SK-N-SH (cell line): ENCODE measurements at regions not wholly inside any gene's neighbourhood (a gene's known extent, or its start where the extent isn't known, plus 50 kb on each side); places are given as distances from the start of the nearest gene placed in this dataset.

Experiments
- CTCF ChIA-PET: fragments of 300-600, 350-600 bp; formaldehyde crosslinking; extraction: SDS; loops from one replicate; lab custom pipeline; 2021; lab: Yijun Ruan, JAX
- POLR2A ChIA-PET: fragments of 350-600 bp; sonication (Branson Sonifier 250); formaldehyde crosslinking; extraction: SDS; loops from one replicate; lab custom pipeline; 2020; ENCODE audit warnings: antibody characterized with exemption, inconsistent platforms; lab: Yijun Ruan, JAX
- DNase-seq: peaks from one replicate; pipeline ENCODE4 v3.0.0; 2012
- H2AFZ ChIP-seq: fragments of 200-600 bp; sonication (generic); 2 replicates; pipeline ENCODE4 v1.8.1; 2016; ENCODE audit warnings: antibody characterized with exemption, mild to moderate bottlenecking, low read depth
- H3F3A ChIP-seq: fragments of 200-600 bp; sonication (generic); replicated peaks from 2 replicates; pipeline ENCODE3; 2016; ENCODE audit warnings: antibody characterized with exemption, mild to moderate bottlenecking; ENCODE audit not compliant: insufficient read depth
- H3K27ac ChIP-seq, 2 experiments: fragments of 200-500 bp in 1 of 2; fragments of 200-600 bp in 1 of 2; sonication (Bioruptor generic) in 1 of 2; sonication (generic), shearing (Covaris generic) in 1 of 2; 2 replicates each; pipeline versions ENCODE4 v1.5.1 to v1.6.1; 2014 to 2016; ENCODE audit warnings: low read depth in 2 of 2, inconsistent platforms in 1 of 2, low read length in 1 of 2, mild to moderate bottlenecking in 1 of 2, mixed read lengths in 1 of 2
- H3K27me3 ChIP-seq: fragments of 200-600 bp; sonication (generic), shearing (Covaris generic); 2 replicates; pipeline ENCODE4 v1.6.1; 2016; ENCODE audit warnings: mixed run types; ENCODE audit not compliant: insufficient read depth
- H3K36me3 ChIP-seq, 2 experiments: fragments of 200-500 bp in 1 of 2; fragments of 200-600 bp in 1 of 2; sonication (Bioruptor generic) in 1 of 2; sonication (generic) in 1 of 2; replicated peaks in 1 of 2; 2 replicates each; pipeline versions ENCODE3 to v1.5.1; 2014 to 2016; ENCODE audit warnings: low read length in 1 of 2, mild to moderate bottlenecking in 1 of 2; ENCODE audit not compliant: insufficient read depth in 2 of 2, control insufficient read depth in 1 of 2
- H3K4me1 ChIP-seq, 2 experiments: fragments of 200-500 bp in 1 of 2; fragments of 200-600 bp in 1 of 2; sonication (Bioruptor generic) in 1 of 2; sonication (generic), shearing (Covaris generic) in 1 of 2; 2 replicates each; pipeline versions ENCODE4 v1.5.1 to v1.6.1; 2014 to 2016; ENCODE audit warnings: low read depth in 1 of 2, low read length in 1 of 2, mixed run types in 1 of 2; ENCODE audit not compliant: insufficient read depth in 2 of 2, control insufficient read depth in 1 of 2
- H3K4me2 ChIP-seq: fragments of 200-600 bp; sonication (generic), shearing (Covaris generic); 2 replicates; pipeline ENCODE4 v1.6.1; 2017; ENCODE audit warnings: mixed run types
- H3K4me3 ChIP-seq, 2 experiments: fragments of 200-500 bp in 1 of 2; fragments of 200-600 bp in 1 of 2; sonication (Bioruptor generic) in 1 of 2; sonication (generic), shearing (Covaris generic) in 1 of 2; 2 replicates each; pipeline versions ENCODE4 v1.5.1 to v1.8.1; 2014 to 2016; ENCODE audit warnings: low read depth in 2 of 2, inconsistent platforms in 1 of 2, low read length in 1 of 2, mild to moderate bottlenecking in 1 of 2, mixed read lengths in 1 of 2, moderate library complexity in 1 of 2
- H3K79me2 ChIP-seq: fragments of 200-600 bp; sonication (generic); 2 replicates; pipeline ENCODE4 v1.8.1; 2017; ENCODE audit warnings: mild to moderate bottlenecking; ENCODE audit not compliant: insufficient read depth
- H3K9ac ChIP-seq: fragments of 200-600 bp; sonication (generic); 2 replicates; pipeline ENCODE4 v1.6.1; 2017; ENCODE audit warnings: mixed run types
- H3K9me2 ChIP-seq: fragments of 200-600 bp; sonication (generic); 2 replicates; pipeline ENCODE4 v1.6.1; 2017; ENCODE audit warnings: mixed run types
- H3K9me3 ChIP-seq: fragments of 200-600 bp; sonication (generic); 2 replicates; pipeline ENCODE4 v1.6.1; 2017; ENCODE audit warnings: mixed run types, mild to moderate bottlenecking, moderate library complexity
- H4K20me1 ChIP-seq: fragments of 200-600 bp; sonication (generic); 2 replicates; pipeline ENCODE4 v1.6.1; 2017; ENCODE audit warnings: mild to moderate bottlenecking, mixed run types; ENCODE audit not compliant: insufficient read depth
- ELF1 ChIP-seq: IDR thresholded peaks from 2 replicates; pipeline ENCODE4 v1.4.0; 2012
- EZH2phosphoT487 ChIP-seq: fragments of 200-600 bp; sonication (generic); IDR thresholded peaks from 2 replicates; pipeline ENCODE4 v1.6.1; 2017; ENCODE audit warnings: low read depth, mixed run types, mild to moderate bottlenecking, antibody characterized with exemption, moderate library complexity, borderline replicate concordance
- FOXJ3 ChIP-seq: sonication (generic); formaldehyde crosslinking; IDR thresholded peaks from 2 replicates; pipeline ENCODE4 v1.5.1; 2020; ENCODE audit warnings: mild to moderate bottlenecking, missing genetic modification reagents
- FOXM1 ChIP-seq: IDR thresholded peaks from 2 replicates; pipeline ENCODE4 v1.4.0; 2012; ENCODE audit warnings: low read depth, mild to moderate bottlenecking
- GATA2 ChIP-seq: sonication (generic); formaldehyde crosslinking; IDR thresholded peaks from 2 replicates; pipeline ENCODE4 v1.5.0; 2020; ENCODE audit warnings: mild to moderate bottlenecking, missing genetic modification reagents
- IRF3 ChIP-seq: fragments of 150-350 bp; IDR thresholded peaks from 2 replicates; pipeline ENCODE4 v1.6.1; 2016; ENCODE audit warnings: mild to moderate bottlenecking, low read depth, low read length
- POLR2AphosphoS5 ChIP-seq: IDR thresholded peaks from 2 replicates; pipeline ENCODE4 v1.6.1; 2012; ENCODE audit warnings: low read depth, low read length
- REST ChIP-seq: IDR thresholded peaks from 2 replicates; pipeline ENCODE4 v1.6.1; 2012; ENCODE audit warnings: mild to moderate bottlenecking, low read depth, low read length, moderate library complexity
- RFX5 ChIP-seq: IDR thresholded peaks from 2 replicates; pipeline ENCODE4 v1.6.1; 2012; ENCODE audit warnings: mild to moderate bottlenecking, improper control_type of control experiment, low read length
- USF1 ChIP-seq: IDR thresholded peaks from 2 replicates; pipeline ENCODE4 v1.4.0; 2012; ENCODE audit warnings: low read depth, borderline replicate concordance
- USF2 ChIP-seq: fragments of 150-350 bp; IDR thresholded peaks from 2 replicates; pipeline ENCODE4 v1.6.1; 2017; ENCODE audit warnings: antibody characterized with exemption, low read length, low read depth, borderline replicate concordance
- YY1 ChIP-seq: IDR thresholded peaks from 2 replicates; pipeline ENCODE4 v1.4.0; 2012; ENCODE audit warnings: low read depth, mild to moderate bottlenecking
- ZBTB33 ChIP-seq: IDR thresholded peaks from 2 replicates; pipeline ENCODE4 v1.4.0; 2012; ENCODE audit warnings: low read depth, borderline replicate concordance
- WGBS: methylation state at CpG from one replicate; pipeline ENCODE4 v1.1.6; 2017; ENCODE audit warnings: low lambda C conversion rate; 5-methylcytosine and 5-hydroxymethylcytosine counted together

GRCh38 chr6:67538032-67538431, 1097.0 kb upstream of the ADGRB3 start:
- WGBS = 8% methylated on average over 1 of the region's 1 CpG
- no peaks in the 10 kb centered on the region for H3K4me1 ChIP-seq
- ChIA-PET CTCF (no interaction called here), POLR2A (no interaction called here)
- H3K4me2 ChIP-seq = no peak overlapping the region
- H3K9me2 ChIP-seq = no peaks in the 10 kb centered on the region
- no peaks in the 10 kb centered on the region for H3K36me3 ChIP-seq
- no peak for DNase-seq
- H3K9ac ChIP-seq = no peak overlapping the region
- H3F3A ChIP-seq = no peaks in the 10 kb centered on the region
- no peak overlapping the region for H3K4me3 ChIP-seq
- no peaks in the 10 kb centered on the region for H3K79me2 ChIP-seq
- no peaks in the 10 kb centered on the region for H3K27me3 ChIP-seq
- no peaks in the 10 kb centered on the region for H4K20me1 ChIP-seq
- TF ChIP-seq IRF3 (no peak), EZH2phosphoT487 (no peak)
- TF ChIP-seq, all 33 proteins: peak for 0
- no peaks in the 10 kb centered on the region for H3K9me3 ChIP-seq
- H2AFZ ChIP-seq = no peak overlapping the region
- no peak overlapping the region for H3K27ac ChIP-seq

GRCh38 chr6:67535946-67536345, 1099.1 kb upstream of the ADGRB3 start:
- ChIA-PET POLR2A (no interaction called here), CTCF (no interaction called here)
- no peak overlapping the region for H3K4me3 ChIP-seq
- no peaks in the 10 kb centered on the region for H3K79me2 ChIP-seq
- no peak for TF ChIP-seq EZH2phosphoT487
- no peak for TF ChIP-seq RFX5
- no peak for TF ChIP-seq ELF1
- no peak for TF ChIP-seq YY1
- TF ChIP-seq GATA2 (CRISPR knock-in tag) = no peak
- TF ChIP-seq ZBTB33 = no peak
- TF ChIP-seq FOXM1 = no peak
- TF ChIP-seq REST = no peak
- TF ChIP-seq USF1 = no peak
- TF ChIP-seq POLR2AphosphoS5 = no peak
- no peak for TF ChIP-seq USF2
- no peak for TF ChIP-seq FOXJ3 (CRISPR knock-in tag)
- H3K4me2 ChIP-seq = no peak overlapping the region
- H2AFZ ChIP-seq = no peak overlapping the region
- WGBS = 43% methylated on average over 3 of the region's 3 CpGs
- H3K27ac ChIP-seq = no peak overlapping the region
- H3K36me3 ChIP-seq = no peaks in the 10 kb centered on the region
- no peaks in the 10 kb centered on the region for H3K4me1 ChIP-seq
- no peaks in the 10 kb centered on the region for H3K9me3 ChIP-seq
- H3K9ac ChIP-seq = no peak overlapping the region
- no peaks in the 10 kb centered on the region for H3K9me2 ChIP-seq
- H3K27me3 ChIP-seq = no peaks in the 10 kb centered on the region
- DNase-seq = no peak
- H3F3A ChIP-seq = no peaks in the 10 kb centered on the region
- H4K20me1 ChIP-seq = no peaks in the 10 kb centered on the region
